ENCODE measurements at regions not wholly inside any gene's neighbourhood (a gene's known extent, or its start where the extent isn't known, plus 50 kb on each side); places are given as distances from the start of the nearest gene placed in this dataset.
A peak's percentile ranks its signal among the peaks of the same experiment; 100 is the strongest.
"Not testable (repeated sequence)": the region's sequence is repeated elsewhere in the genome, so short reads cannot be mapped to it uniquely, and the experiment has no call there.

DNA sequence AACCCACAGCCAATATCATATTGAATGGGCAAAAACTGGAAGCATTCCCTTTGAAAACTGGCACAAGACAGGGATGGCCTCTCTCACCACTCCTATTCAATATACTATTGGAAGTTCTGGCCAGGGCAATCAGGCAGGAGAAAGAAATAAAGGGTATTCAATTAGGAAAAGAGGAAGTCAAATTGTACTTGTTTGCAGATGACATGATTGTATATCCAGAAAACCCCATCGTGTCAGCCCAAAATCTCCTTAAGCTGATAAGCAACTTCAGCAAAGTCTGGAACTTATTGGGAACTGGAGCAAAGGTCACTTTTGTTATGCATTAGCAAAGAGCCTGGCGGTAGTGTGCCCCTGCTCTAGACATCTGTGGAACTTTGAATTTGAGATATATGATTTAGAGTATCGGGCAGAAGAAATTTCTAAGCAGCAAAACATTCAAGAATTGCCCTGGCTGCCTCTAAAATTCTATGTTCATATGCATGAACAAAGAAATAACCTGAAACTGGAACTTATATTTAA, 53.4 kb upstream of the PSMA1 start:
- not testable (repeated sequence) for DNase-seq

GRCh38 chr11:14577292-14577691, 57.1 kb upstream of the PSMA1 start:
- peak in 1 of 5 experiments; percentile 73 for DNase-seq

DNA sequence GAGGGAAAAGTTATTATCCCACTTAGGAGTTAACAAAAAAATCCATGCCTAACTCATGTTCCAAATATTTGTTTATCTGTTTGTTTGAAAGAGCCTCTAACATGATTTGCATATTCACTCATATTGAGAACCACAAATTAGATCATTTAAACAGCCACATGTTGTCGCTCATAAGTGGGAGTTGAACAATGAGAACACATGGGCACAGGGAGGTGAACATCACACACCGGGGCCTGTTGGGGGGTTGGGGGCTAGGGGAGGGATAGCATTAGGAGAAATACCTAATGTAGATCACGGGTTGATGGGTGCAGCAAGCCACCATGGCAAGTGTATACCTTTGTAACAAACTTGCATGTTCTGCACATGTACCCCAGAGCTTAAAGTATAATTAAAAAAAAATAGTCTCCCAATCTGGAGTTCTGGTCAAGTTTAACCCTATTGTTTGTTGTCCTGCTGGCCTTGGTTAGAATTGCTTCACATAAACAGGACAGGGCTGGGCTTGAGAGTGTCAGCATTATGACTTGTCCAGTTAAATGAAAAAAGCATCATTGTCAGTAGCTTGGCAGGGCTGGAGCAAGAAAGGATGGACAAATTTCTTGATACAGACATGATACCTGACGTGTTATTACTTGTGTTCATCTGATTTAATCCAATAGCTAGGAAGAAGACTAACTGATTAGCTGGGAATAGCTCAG, 57.8 kb upstream of the PSMA1 start:
- DNase-seq, result peak in 2 of 5 experiments; percentile 27 to 85

GRCh38 chr11:14578541-14578956, 58.4 kb upstream of the PSMA1 start:
- DNase-seq, result peak in 3 of 5 experiments; percentile 54 to 99 (median 92)

- no peak for DNase-seq
These were observed 59.5 kb upstream of the PSMA1 start for GRCh38 chr11:14579646-14580045.

GRCh38 chr11:14582793-14583192, 60.8 kb upstream of the PDE3B start:
- no peak for DNase-seq

GRCh38 chr11:14583252-14584034, 60.2 kb upstream of the PDE3B start:
- no peak for DNase-seq

DNA sequence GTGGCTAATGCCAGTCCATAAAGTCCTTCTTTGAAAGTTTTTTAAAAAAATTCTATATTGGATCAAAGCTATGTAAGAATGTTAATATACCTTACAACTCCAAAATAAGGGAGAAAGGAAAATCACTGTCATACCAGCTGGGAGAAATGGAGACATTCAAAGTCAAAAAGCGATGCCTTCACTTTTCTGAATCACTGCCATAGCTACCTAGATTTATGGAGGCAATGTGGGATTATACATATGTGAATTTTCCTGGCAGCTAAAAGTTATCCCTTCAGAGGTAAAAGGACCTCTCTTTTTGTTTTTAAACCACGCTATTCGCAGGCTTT, 59.6 kb upstream of the PDE3B start:
- DNase-seq, result no peak

GRCh38 chr11:14584595-14584994, 59.0 kb upstream of the PDE3B start:
- DNase-seq, result no peak

- no peak for DNase-seq
These were observed 58.2 kb upstream of the PDE3B start for GRCh38 chr11:14585438-14585837.

GRCh38 chr11:14587258-14587657, 56.3 kb upstream of the PDE3B start:
- DNase-seq, result no peak

- no peak for DNase-seq
These were observed 54.9 kb upstream of the PDE3B start for GRCh38 chr11:14588681-14589080.

GRCh38 chr11:14589421-14589820, 54.2 kb upstream of the PDE3B start:
- no peak for DNase-seq

GRCh38 chr11:14591046-14591445, 52.6 kb upstream of the PDE3B start:
- DNase-seq, result not testable (repeated sequence)

- no peak for DNase-seq
These were observed 49.9 kb upstream of the PDE3B start for GRCh38 chr11:14593671-14594070.

Measured in T-helper 2 cell (primary cell).